ENCODE measurements at regions not wholly inside any gene's neighbourhood (a gene's known extent, or its start where the extent isn't known, plus 50 kb on each side); places are given as distances from the start of the nearest gene placed in this dataset.

GRCh38 chr16:59411961-59412841 is 678.1 kb upstream of the GOT2 start:
- H3K9me3 ChIP-seq (replicated peaks; ENCODE audit: control insufficient read depth, insufficient read depth, low read length), result no peaks in the 10 kb centered on the region
- RAD21 ChIA-PET (ENCODE audit: unreplicated experiment), result no interaction called here
- no peak overlapping the region for H2AFZ ChIP-seq (ENCODE audit: control insufficient read depth, low read depth, low read length)
- POLR2A ChIA-PET, result interaction anchor here (0.6 kb wide), 1 partner anchor 1060 kb away, joined by 8 read pairs; no protein-coding TSS in a partner anchor
- no peaks in the 10 kb centered on the region for H3K36me3 ChIP-seq (ENCODE audit: control insufficient read depth in 2 of 2, insufficient read depth in 2 of 2, low read length in 1 of 2)
- no peak overlapping the region for H3K9ac ChIP-seq (ENCODE audit: control insufficient read depth, insufficient read depth, low read length)
- intact Hi-C loops (cut with micrococcal nuclease; ENCODE audit: unreplicated experiment) (no loop called here), in situ Hi-C loops (cut with MboI) (no loop called here)
- ATAC-seq (no peak), FAIRE-seq (no peak), DNase-seq (ENCODE audit: low read depth, low spot score) (no peak)
- no peaks in the 10 kb centered on the region for H4K20me1 ChIP-seq (ENCODE audit: control insufficient read depth, insufficient read depth)
- no peaks in the 10 kb centered on the region for H3K79me2 ChIP-seq (ENCODE audit: control insufficient read depth, insufficient read depth, low read length)
- no peak overlapping the region for H3K27ac ChIP-seq (ENCODE audit: control insufficient read depth, insufficient read depth)
- no TSS peak for BruUV-seq (replicated peaks)
- no peaks in the 10 kb centered on the region for H3K4me1 ChIP-seq (ENCODE audit: control insufficient read depth, insufficient read depth, low read length)
- CTCF ChIA-PET, result no interaction called here
- 33% methylated on average over 5 of the region's 5 CpGs for WGBS (ENCODE audit: insufficient coverage, insufficient replicate concordance, low lambda C conversion rate, missing lambda C conversion rate)
- H3K4me2 ChIP-seq (ENCODE audit: control insufficient read depth, insufficient read depth), result no peak overlapping the region
- SMC1A ChIA-PET (ENCODE audit: uncharacterized antibody, unreplicated experiment), result no interaction called here
- H3K27me3 ChIP-seq (replicated peaks in 1 of 2; ENCODE audit: control insufficient read depth in 2 of 2, insufficient read depth in 2 of 2, low read length in 1 of 2), result no peaks in the 10 kb centered on the region
- H3K4me3 ChIP-seq, result no peak overlapping the region
- TF ChIP-seq E2F4 (IDR thresholded peaks at IDR 0.05; ENCODE audit: low read depth, low read length) (no peak), CEBPZ (IDR thresholded peaks at IDR 0.05; ENCODE audit: low read depth, low read length) (no peak), CBX5 (IDR thresholded peaks at IDR 0.05; ENCODE audit: low read depth) (no peak), ATF3 (IDR thresholded peaks at IDR 0.05; ENCODE audit: borderline replicate concordance, extremely low read depth, low read depth, low read length) (no peak), SPI1 (IDR thresholded peaks at IDR 0.05; ENCODE audit: borderline replicate concordance, insufficient read depth, low read depth, low read length) (no peak), PAX5 (IDR thresholded peaks at IDR 0.05; ENCODE audit: borderline replicate concordance, low read depth, low read length) (no peak), CEBPB (IDR thresholded peaks at IDR 0.05; ENCODE audit: borderline replicate concordance in 1 of 2, low read depth in 2 of 2, low read length in 2 of 2) (no peak), USF1 (IDR thresholded peaks at IDR 0.05; ENCODE audit: borderline replicate concordance, extremely low read length, insufficient read depth, low read depth, low read length) (no peak), CUX1 (IDR thresholded peaks at IDR 0.05; ENCODE audit: insufficient replicate concordance, low read depth, low read length) (no peak)
